HG03442 (cell line): ENCODE measurements at regions not wholly inside any gene's neighbourhood (a gene's known extent, or its start where the extent isn't known, plus 50 kb on each side); places are given as distances from the start of the nearest gene placed in this dataset.
"Not testable (repeated sequence)": the region's sequence is repeated elsewhere in the genome, so short reads cannot be mapped to it uniquely, and the experiment has no call there.

ENCODE experiments used
- ATAC-seq: cut with Tn5 transposase; IDR thresholded peaks from one replicate; pipeline ENCODE4 v1.9.1; 2021; ENCODE audit warnings: mild to moderate bottlenecking, moderate library complexity; ENCODE audit not compliant: unreplicated experiment

- ATAC-seq: no peak
Observed at GRCh38 chr11:98060759-98061158, 960.0 kb upstream of the CNTN5 start.

GRCh38 chr11:98061858-98062257, 958.9 kb upstream of the CNTN5 start:
- no peak for ATAC-seq

GRCh38 chr11:98062714-98063113, 958.0 kb upstream of the CNTN5 start:
- no peak for ATAC-seq

- no peak for ATAC-seq
Observed at GRCh38 chr11:98068251-98068650, 952.5 kb upstream of the CNTN5 start.

- not testable (repeated sequence) for ATAC-seq
Observed at GRCh38 chr11:98069147-98069546, 951.6 kb upstream of the CNTN5 start.

GRCh38 chr11:98069861-98070260, 950.9 kb upstream of the CNTN5 start:
- ATAC-seq: no peak

GRCh38 chr11:98090861-98091505, 929.8 kb upstream of the CNTN5 start:
- ATAC-seq: no peak

- no peak for ATAC-seq
Observed at GRCh38 chr11:98099371-98099770, 921.4 kb upstream of the CNTN5 start.

GRCh38 chr11:98100689-98101088, 920.1 kb upstream of the CNTN5 start:
- no peak for ATAC-seq

- ATAC-seq: no peak
Observed at GRCh38 chr11:98101329-98101728, 919.4 kb upstream of the CNTN5 start.

- ATAC-seq: no peak
Observed at GRCh38 chr11:98104249-98104648, 916.5 kb upstream of the CNTN5 start.

- no peak for ATAC-seq
Observed at GRCh38 chr11:98107736-98108135, 913.0 kb upstream of the CNTN5 start.

- no peak for ATAC-seq
Observed at GRCh38 chr11:98110030-98110429, 910.7 kb upstream of the CNTN5 start.

- ATAC-seq: no peak
Observed at GRCh38 chr11:98115873-98116272, 904.9 kb upstream of the CNTN5 start.

GRCh38 chr11:98130117-98130625, 890.6 kb upstream of the CNTN5 start:
- no peak for ATAC-seq

- ATAC-seq: no peak
Observed at GRCh38 chr11:98136357-98136756, 884.4 kb upstream of the CNTN5 start.

GRCh38 chr11:98137437-98137836, 883.3 kb upstream of the CNTN5 start:
- no peak for ATAC-seq

GRCh38 chr11:98143661-98144060, 877.1 kb upstream of the CNTN5 start:
- ATAC-seq: no peak

GRCh38 chr11:98153752-98154151, 867.0 kb upstream of the CNTN5 start:
- ATAC-seq: no peak

GRCh38 chr11:98155696-98156095, 865.1 kb upstream of the CNTN5 start:
- ATAC-seq: no peak

- no peak for ATAC-seq
Observed at GRCh38 chr11:98177925-98178324, 842.8 kb upstream of the CNTN5 start.

GRCh38 chr11:98180511-98180910, 840.2 kb upstream of the CNTN5 start:
- no peak for ATAC-seq

GRCh38 chr11:98180921-98181320, 839.8 kb upstream of the CNTN5 start:
- no peak for ATAC-seq
